Activated B cell treated with CpG ODN at 0.5 μM for 24 hours (primary cell): ENCODE measurements at regions not wholly inside any gene's neighbourhood (a gene's known extent, or its start where the extent isn't known, plus 50 kb on each side); places are given as distances from the start of the nearest gene placed in this dataset.
"Not testable (repeated sequence)": the region's sequence is repeated elsewhere in the genome, so short reads cannot be mapped to it uniquely, and the experiment has no call there.

Experiments
- ATAC-seq: fragments of 200-7000 bp; cut with Tn5 transposase; one replicate; pipeline ENCODE4 v1.10.0; 2021; ENCODE audit warnings: low read depth, mild to moderate bottlenecking, moderate library complexity
- CTCF ChIA-PET: fragments of 350-600 bp; sonication (Branson Sonifier 250); formaldehyde crosslinking; loops from one replicate; lab custom pipeline; 2021; ENCODE audit warnings: antibody characterized with exemption; lab: Charles Lee
- POLR2A ChIA-PET: fragments of 350-600 bp; sonication (Branson Sonifier 250); formaldehyde crosslinking; loops from one replicate; lab custom pipeline; 2021; ENCODE audit warnings: antibody characterized with exemption; lab: Charles Lee
- DNase-seq: peaks from one replicate; pipeline ENCODE4 v3.0.0; 2022
- H3K27ac Mint-ChIP-seq: one replicate; pipeline ENCODE4 v1.8.0; 2020; ENCODE audit warnings: mixed read lengths
- H3K27me3 Mint-ChIP-seq: one replicate; pipeline ENCODE4 v1.8.0; 2021; ENCODE audit warnings: mixed read lengths
- H3K36me3 Mint-ChIP-seq: one replicate; pipeline ENCODE4 v1.8.0; 2021; ENCODE audit warnings: low read depth, mixed read lengths
- H3K4me1 Mint-ChIP-seq: one replicate; pipeline ENCODE4 v1.8.0; 2021; ENCODE audit warnings: mixed read lengths
- H3K4me3 Mint-ChIP-seq: one replicate; pipeline ENCODE4 v1.8.0; 2020; ENCODE audit warnings: mild to moderate bottlenecking, mixed read lengths
- H3K9me3 Mint-ChIP-seq: one replicate; pipeline ENCODE4 v1.8.0; 2020; ENCODE audit warnings: mixed read lengths
- intact Hi-C: fragments of 100-400 bp; cut with micrococcal nuclease; formaldehyde crosslinking; loops from one replicate; pipeline ENCODE4 v1.15.1; 2024
- TF ChIP-seq, protein P1 (sequence below): fragments of 200-600 bp; IDR thresholded peaks from one replicate; pipeline ENCODE4 v1.8.0; 2022; ENCODE audit warnings: antibody characterized with exemption, mild to moderate bottlenecking

DNA sequence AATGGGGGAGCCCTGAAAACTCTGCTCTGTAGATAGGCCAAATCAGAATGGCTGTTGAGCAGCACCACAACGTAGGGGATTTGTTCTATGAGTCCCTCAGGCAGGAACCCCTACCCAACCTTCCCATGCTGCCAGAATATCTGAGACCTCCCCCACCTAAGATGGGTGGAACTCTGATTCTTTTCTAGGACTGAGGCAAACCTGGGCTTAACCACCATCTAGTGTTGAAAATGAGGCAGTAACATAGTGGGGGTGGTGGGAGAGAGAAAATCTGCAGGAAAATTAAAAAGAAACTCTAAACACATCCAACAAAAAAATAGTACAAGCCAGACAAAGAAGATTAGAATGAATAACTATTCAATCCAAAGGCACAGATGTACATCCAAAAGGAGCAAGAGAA is 228.4 kb downstream of the ATPSCKMT start:
- Mint-ChIP-seq H3K36me3 (no peaks in the 10 kb centered on the region), H3K27me3 (no peaks in the 10 kb centered on the region), H3K4me1 (no peaks in the 10 kb centered on the region), H3K9me3 (peaks cover 20% of the 10 kb centered on the region), H3K4me3 (no peak overlapping the region), H3K27ac (no peak overlapping the region)
- intact Hi-C loops, result no loop called here
- ATAC-seq (no peak), DNase-seq (no peak)
- TF ChIP-seq, protein P1, sequence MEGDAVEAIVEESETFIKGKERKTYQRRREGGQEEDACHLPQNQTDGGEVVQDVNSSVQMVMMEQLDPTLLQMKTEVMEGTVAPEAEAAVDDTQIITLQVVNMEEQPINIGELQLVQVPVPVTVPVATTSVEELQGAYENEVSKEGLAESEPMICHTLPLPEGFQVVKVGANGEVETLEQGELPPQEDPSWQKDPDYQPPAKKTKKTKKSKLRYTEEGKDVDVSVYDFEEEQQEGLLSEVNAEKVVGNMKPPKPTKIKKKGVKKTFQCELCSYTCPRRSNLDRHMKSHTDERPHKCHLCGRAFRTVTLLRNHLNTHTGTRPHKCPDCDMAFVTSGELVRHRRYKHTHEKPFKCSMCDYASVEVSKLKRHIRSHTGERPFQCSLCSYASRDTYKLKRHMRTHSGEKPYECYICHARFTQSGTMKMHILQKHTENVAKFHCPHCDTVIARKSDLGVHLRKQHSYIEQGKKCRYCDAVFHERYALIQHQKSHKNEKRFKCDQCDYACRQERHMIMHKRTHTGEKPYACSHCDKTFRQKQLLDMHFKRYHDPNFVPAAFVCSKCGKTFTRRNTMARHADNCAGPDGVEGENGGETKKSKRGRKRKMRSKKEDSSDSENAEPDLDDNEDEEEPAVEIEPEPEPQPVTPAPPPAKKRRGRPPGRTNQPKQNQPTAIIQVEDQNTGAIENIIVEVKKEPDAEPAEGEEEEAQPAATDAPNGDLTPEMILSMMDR, result no peak
- ChIA-PET CTCF (no interaction called here), POLR2A (no interaction called here)

DNA sequence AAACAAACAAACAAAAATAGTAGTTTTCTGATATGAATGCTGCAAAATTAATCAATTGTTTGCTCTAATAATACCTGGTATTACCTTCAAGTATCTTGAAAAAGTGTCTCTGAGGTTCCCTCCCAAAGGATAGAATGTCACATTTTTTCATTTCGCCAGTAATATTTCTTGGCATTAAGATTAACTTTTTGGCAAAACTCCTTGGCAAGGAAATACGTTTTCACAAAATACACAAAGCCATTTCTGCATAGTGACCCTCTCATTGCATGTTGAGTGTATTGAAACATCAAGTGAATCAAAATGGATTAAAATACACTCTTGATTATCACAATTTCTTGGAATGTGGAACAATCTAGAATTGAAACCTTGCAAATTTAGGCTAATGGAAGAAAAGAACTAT is 230.5 kb downstream of the ATPSCKMT start:
- H3K4me3 Mint-ChIP-seq, result no peak overlapping the region
- H3K9me3 Mint-ChIP-seq, result peaks cover 10% of the 10 kb centered on the region
- no peaks in the 10 kb centered on the region for H3K27me3 Mint-ChIP-seq
- no peaks in the 10 kb centered on the region for H3K4me1 Mint-ChIP-seq
- intact Hi-C loops, result no loop called here
- no peaks in the 10 kb centered on the region for H3K36me3 Mint-ChIP-seq
- ATAC-seq, result no peak
- CTCF ChIA-PET, result no interaction called here
- no peak for DNase-seq
- H3K27ac Mint-ChIP-seq, result no peak overlapping the region
- POLR2A ChIA-PET, result no interaction called here
- TF ChIP-seq, protein P1, result no peak

DNA sequence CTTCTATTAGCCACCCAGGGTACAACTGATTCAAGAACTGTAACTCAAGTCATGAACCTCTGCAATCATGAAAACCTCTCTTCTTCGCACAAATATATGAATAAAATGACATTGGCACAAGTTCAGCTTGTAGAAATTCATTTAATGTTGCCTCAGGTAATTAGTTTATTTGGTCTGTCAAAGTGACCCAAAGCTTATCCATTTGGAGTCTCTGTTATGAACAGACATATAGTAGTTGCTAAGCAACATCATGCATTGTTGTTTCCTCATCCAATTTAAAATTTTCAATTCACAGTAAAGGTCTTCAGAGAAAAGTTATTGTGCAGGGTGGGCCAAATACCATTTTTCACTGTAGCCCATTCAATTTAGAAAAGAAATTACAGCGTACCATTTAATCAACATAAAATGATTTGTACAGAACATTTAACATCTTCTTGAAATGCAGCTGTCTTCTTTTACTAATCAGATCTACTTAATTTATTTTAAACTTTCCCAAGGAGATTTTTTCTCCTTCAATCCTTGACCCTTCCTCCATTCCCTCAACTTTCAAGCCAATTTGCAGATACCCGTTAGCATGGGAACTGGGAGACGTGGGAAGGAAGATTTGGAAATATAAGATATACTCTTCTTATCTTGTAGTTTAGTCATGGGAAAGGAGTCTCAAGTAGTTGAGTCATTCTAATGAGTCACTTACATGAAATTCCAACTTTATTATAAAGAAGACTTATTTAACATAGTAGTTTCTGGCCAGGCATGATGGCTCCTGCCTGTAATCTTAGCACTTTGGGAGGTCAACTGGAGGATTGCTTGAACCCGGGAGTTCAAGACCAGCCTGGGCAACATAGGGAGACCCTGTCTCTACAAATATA is 231.3 kb downstream of the ATPSCKMT start:
- intact Hi-C loops, result no loop called here
- H3K9me3 Mint-ChIP-seq, result peaks cover 9% of the 10 kb centered on the region
- H3K27me3 Mint-ChIP-seq, result no peaks in the 10 kb centered on the region
- ChIA-PET CTCF (no interaction called here), POLR2A (no interaction called here)
- no peak for ATAC-seq
- H3K36me3 Mint-ChIP-seq, result no peaks in the 10 kb centered on the region
- TF ChIP-seq, protein P1, result no peak
- H3K4me3 Mint-ChIP-seq, result no peak overlapping the region
- DNase-seq, result no peak
- no peaks in the 10 kb centered on the region for H3K4me1 Mint-ChIP-seq
- no peak overlapping the region for H3K27ac Mint-ChIP-seq

DNA sequence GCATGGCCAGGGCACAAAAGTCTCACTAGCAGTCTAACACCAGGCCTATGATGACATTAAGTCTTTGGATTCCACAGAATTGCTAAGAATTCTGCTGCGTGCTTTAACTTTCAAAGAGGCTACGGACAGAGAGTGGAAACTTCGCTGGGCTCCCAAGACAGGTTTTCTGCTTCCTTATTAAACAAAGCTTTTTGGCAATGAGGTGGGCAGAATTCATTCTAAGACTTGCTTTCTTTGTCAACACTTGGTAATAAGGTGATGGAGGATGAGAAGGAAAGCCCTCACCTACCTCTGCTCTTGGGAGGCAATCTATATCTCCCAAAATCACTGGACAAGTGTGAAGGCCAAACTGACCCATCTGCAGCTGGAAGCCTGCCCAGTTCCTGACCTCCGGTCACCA is 231.9 kb downstream of the ATPSCKMT start:
- no peak overlapping the region for H3K4me3 Mint-ChIP-seq
- CTCF ChIA-PET, result no interaction called here
- H3K27ac Mint-ChIP-seq, result no peak overlapping the region
- no peak for ATAC-seq
- POLR2A ChIA-PET, result no interaction called here
- H3K36me3 Mint-ChIP-seq, result no peaks in the 10 kb centered on the region
- intact Hi-C loops, result no loop called here
- no peak for DNase-seq
- H3K4me1 Mint-ChIP-seq, result no peaks in the 10 kb centered on the region
- no peaks in the 10 kb centered on the region for H3K27me3 Mint-ChIP-seq
- TF ChIP-seq, protein P1, result no peak
- peaks cover 7% of the 10 kb centered on the region for H3K9me3 Mint-ChIP-seq

DNA sequence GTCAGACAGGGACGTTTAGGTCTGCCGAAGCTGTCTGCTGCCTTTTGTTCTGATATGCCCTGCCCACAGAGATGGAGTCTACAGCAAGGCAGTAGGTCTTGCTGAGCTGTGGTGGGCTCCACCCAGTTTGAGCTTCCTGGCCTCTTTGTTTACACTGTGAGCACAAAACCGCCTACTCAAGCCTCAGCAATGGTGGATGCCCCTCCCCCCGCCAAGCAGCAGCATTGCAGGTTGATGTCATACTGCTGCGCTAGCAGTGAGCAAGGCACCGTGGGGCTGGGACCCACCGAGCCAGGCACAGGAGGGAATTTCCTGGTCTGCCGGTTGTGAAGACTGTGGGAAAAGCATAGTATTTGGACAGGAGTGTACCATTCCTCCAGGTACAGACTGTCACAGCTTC is 233.1 kb downstream of the ATPSCKMT start:
- H3K9me3 Mint-ChIP-seq, H3K27me3 Mint-ChIP-seq, H3K27ac Mint-ChIP-seq, DNase-seq, POLR2A ChIA-PET, H3K36me3 Mint-ChIP-seq, H3K4me3 Mint-ChIP-seq, H3K4me1 Mint-ChIP-seq, ATAC-seq, CTCF ChIA-PET, intact Hi-C loops: not testable (repeated sequence)

DNA sequence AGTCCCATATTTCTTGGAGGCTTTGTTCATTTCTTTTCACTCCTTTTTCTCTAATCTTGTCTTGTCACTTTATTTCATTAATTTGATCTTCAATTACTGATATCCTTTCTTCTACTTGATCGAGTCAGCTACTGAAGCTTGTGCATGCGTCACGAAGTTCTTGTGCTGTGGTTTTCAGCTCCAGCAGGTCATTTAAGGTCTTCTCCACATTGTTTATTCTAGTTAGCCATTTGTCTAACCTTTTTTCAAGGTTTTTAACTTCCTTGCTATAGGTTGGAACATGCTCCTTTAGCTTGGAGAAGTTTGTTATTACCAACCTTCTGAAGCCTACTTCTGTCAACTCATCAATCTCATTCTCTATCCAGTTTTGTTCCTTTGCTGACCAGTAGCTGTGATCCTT is 234.0 kb downstream of the ATPSCKMT start:
- POLR2A ChIA-PET, H3K4me1 Mint-ChIP-seq, H3K27ac Mint-ChIP-seq, CTCF ChIA-PET, H3K36me3 Mint-ChIP-seq, ATAC-seq, intact Hi-C loops, H3K27me3 Mint-ChIP-seq, DNase-seq, H3K4me3 Mint-ChIP-seq: not testable (repeated sequence)
- H3K9me3 Mint-ChIP-seq, result peaks cover 12% of the 10 kb centered on the region
